ENCODE measurements at regions not wholly inside any gene's neighbourhood (a gene's known extent, or its start where the extent isn't known, plus 50 kb on each side); places are given as distances from the start of the nearest gene placed in this dataset.

DNA sequence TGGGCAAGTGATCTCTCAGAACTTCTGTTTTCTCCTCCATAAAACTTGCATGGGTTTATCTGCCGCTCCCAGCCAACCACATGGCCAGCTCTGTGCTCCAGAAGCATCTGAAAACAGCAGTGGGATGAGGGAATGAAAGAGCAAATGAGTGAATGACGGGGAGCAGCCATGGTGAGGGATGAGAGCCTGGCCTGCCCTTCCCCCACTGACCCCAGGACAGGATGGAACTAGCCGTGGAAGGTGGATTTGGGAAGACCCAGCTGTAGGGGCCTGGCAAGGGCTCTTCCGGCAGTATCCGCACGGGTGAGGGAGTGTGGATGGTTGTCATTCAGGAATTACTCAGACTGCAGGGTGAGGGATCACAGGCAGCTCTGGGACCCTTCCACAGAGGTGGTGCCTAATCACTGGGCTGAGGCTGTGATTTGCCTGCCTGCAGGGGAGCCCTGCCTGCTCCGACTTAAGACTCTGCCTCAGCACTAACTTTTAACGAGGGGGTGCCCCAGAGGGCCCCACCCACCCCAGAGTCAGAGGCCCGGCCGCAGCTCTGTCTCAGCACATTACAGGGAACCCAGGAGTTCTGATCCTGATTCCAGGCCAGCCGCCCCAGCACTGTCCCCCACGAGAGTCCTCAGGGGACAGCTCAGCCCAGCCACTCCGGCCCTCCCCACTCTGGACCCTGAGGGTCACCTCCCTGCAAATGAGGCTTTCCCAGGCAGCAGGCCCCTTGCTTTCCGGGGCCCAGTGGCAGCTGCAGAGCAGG lies 136.8 kb upstream of the C14orf180 start:
- TF ChIP-seq POLR2AphosphoS5 (IDR thresholded peaks at IDR 0.05; ENCODE audit: low read depth, low read length) = no peak
- TF ChIP-seq, protein P1, sequence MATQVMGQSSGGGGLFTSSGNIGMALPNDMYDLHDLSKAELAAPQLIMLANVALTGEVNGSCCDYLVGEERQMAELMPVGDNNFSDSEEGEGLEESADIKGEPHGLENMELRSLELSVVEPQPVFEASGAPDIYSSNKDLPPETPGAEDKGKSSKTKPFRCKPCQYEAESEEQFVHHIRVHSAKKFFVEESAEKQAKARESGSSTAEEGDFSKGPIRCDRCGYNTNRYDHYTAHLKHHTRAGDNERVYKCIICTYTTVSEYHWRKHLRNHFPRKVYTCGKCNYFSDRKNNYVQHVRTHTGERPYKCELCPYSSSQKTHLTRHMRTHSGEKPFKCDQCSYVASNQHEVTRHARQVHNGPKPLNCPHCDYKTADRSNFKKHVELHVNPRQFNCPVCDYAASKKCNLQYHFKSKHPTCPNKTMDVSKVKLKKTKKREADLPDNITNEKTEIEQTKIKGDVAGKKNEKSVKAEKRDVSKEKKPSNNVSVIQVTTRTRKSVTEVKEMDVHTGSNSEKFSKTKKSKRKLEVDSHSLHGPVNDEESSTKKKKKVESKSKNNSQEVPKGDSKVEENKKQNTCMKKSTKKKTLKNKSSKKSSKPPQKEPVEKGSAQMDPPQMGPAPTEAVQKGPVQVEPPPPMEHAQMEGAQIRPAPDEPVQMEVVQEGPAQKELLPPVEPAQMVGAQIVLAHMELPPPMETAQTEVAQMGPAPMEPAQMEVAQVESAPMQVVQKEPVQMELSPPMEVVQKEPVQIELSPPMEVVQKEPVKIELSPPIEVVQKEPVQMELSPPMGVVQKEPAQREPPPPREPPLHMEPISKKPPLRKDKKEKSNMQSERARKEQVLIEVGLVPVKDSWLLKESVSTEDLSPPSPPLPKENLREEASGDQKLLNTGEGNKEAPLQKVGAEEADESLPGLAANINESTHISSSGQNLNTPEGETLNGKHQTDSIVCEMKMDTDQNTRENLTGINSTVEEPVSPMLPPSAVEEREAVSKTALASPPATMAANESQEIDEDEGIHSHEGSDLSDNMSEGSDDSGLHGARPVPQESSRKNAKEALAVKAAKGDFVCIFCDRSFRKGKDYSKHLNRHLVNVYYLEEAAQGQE (IDR thresholded peaks at IDR 0.05; ENCODE audit: insufficient read depth in 1 of 2, low read depth in 2 of 2, low read length in 2 of 2) = no peak
- TF ChIP-seq SIN3A (IDR thresholded peaks at IDR 0.05; ENCODE audit: borderline replicate concordance, insufficient read depth, low read length) = no peak
